ACHN (cell line): ENCODE measurements at regions not wholly inside any gene's neighbourhood (a gene's known extent, or its start where the extent isn't known, plus 50 kb on each side); places are given as distances from the start of the nearest gene placed in this dataset.

Source experiments
- DNase-seq: peaks from one replicate; pipeline ENCODE4 v3.0.0-alpha.2; 2015
- in situ Hi-C: cut with HindIII; loops from 2 replicates; pipeline ENCODE4 v1.10.0; 2017; ENCODE audit warnings: low sequenced_read_pairs, low pct_ligation_motif_present, low pct_unique_long_range_greater_than_20kb

DNA sequence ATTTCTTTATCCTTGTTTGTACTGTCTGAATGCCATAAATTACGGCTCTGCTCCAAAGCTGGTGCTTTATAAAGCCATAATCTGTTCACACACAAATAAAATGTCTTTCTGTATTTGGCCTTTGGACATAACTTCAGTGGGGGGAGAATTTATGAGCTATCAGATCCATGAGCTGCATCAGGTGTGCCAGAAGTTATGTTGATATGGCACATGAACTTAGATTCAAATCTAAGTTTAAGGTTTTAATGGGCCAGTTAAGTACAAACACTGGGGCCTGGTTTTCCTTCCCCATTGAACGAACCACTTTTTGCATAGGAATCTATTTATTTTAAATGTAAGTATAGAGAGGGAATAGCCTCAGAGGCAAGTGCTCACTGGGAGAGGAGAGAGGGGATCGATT lies 239.9 kb downstream of the NFKBIZ start:
- DNase-seq = peak; percentile 35
- in situ Hi-C loops = loop anchor here (25.0 kb wide), 1 partner anchor 227 kb away; no protein-coding TSS in a partner anchor

- in situ Hi-C loops = loop anchor here (25.0 kb wide), 1 partner anchor 228 kb away; no protein-coding TSS in a partner anchor
- DNase-seq = peak; percentile 94
Measured at GRCh38 chr3:102089904-102090720, 240.8 kb downstream of the NFKBIZ start.

DNA sequence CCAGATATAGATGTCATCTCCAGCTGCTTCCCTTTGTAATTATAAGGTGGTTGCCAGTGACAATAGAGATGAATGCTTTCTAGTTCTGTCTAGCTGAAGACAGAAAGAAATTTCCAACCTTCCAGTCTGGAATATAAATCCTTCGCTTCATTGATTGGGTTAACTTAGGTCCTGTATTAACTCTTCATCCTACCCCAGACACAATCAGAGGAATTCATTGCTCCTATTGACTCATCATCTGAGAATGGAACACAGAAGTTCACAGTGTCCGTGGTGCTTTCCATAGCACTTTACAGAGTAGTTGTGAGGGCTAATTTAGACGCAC lies 241.4 kb downstream of the NFKBIZ start:
- in situ Hi-C loops = loop anchor here (25.0 kb wide), 1 partner anchor 228 kb away; no protein-coding TSS in a partner anchor

GRCh38 chr3:102091358-102091757 lies 242.0 kb downstream of the NFKBIZ start:
- peak; percentile 24 for DNase-seq
- in situ Hi-C loops = loop anchor here (25.0 kb wide), 1 partner anchor 229 kb away; no protein-coding TSS in a partner anchor

More for the DNA sequence above, 241.4 kb downstream of the NFKBIZ start:
- peak; percentile 96 for DNase-seq

- in situ Hi-C loops = loop anchor here (25.0 kb wide), 1 partner anchor 231 kb away; no protein-coding TSS in a partner anchor
- DNase-seq = peak; percentile 93
Measured at GRCh38 chr3:102092617-102093466, 243.5 kb downstream of the NFKBIZ start.

- no peak for DNase-seq
- in situ Hi-C loops = loop anchor here (25.0 kb wide), 1 partner anchor 232 kb away; no protein-coding TSS in a partner anchor
Measured at GRCh38 chr3:102094506-102094905, 245.2 kb downstream of the NFKBIZ start.

GRCh38 chr3:102095383-102095782 lies 246.1 kb downstream of the NFKBIZ start:
- DNase-seq = no peak
- in situ Hi-C loops = loop anchor here (25.0 kb wide), 1 partner anchor 233 kb away; no protein-coding TSS in a partner anchor

GRCh38 chr3:102096066-102096465 lies 246.8 kb downstream of the NFKBIZ start:
- no peak for DNase-seq
- in situ Hi-C loops = loop anchor here (25.0 kb wide), 1 partner anchor 234 kb away; no protein-coding TSS in a partner anchor

GRCh38 chr3:102098130-102098885 lies 249.0 kb downstream of the NFKBIZ start:
- in situ Hi-C loops = loop anchor here (25.0 kb wide), 1 partner anchor 236 kb away; no protein-coding TSS in a partner anchor
- DNase-seq = no peak

DNA sequence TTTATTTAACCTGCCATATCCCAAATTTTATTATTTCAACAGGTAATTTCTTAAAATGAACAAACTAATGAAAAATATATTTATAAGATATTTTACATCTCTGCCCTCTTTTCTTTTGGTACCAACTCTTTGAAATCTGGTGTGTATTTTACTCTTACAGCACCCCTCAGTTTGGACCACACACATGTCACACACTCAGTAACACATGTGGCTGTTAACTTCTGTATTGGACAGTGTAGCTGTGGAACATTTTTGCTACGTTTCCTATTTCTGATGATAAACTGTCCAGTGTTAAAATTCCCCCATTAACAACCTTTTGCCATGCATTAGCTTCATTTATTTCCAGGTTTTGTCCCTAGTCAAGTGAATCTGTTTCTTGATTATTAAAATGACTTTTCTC lies 250.6 kb downstream of the NFKBIZ start:
- in situ Hi-C loops = loop anchor here (25.0 kb wide), 1 partner anchor 238 kb away; no protein-coding TSS in a partner anchor
- DNase-seq = no peak

GRCh38 chr3:102102394-102102793 lies 253.1 kb downstream of the NFKBIZ start:
- peak; percentile 39 for DNase-seq
- in situ Hi-C loops = no loop called here

GRCh38 chr3:102104033-102104432 lies 254.7 kb downstream of the NFKBIZ start:
- DNase-seq = no peak
- in situ Hi-C loops = no loop called here

DNA sequence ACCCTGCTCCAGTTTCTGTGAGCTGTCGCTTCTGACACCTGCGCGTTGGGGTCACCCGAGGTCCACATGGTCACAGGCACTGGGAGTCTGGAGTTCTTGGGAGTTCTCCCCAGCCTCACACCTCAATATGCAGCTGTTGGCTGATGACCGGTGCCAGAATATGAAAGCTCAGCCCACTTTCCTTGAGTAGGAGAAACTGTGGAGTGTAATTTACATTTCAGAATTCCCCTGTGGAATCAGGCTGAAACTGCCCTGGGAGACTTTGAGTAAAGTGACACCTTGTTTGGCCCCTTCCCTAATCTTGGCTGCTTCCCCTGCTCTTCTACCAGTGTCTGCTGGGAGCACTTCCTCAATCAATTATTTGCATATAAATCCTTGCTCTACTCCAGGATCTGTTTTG lies 255.9 kb downstream of the NFKBIZ start:
- in situ Hi-C loops = no loop called here
- no peak for DNase-seq

- no peak for DNase-seq
- in situ Hi-C loops = no loop called here
Measured at GRCh38 chr3:102106416-102107097, 257.2 kb downstream of the NFKBIZ start.

DNA sequence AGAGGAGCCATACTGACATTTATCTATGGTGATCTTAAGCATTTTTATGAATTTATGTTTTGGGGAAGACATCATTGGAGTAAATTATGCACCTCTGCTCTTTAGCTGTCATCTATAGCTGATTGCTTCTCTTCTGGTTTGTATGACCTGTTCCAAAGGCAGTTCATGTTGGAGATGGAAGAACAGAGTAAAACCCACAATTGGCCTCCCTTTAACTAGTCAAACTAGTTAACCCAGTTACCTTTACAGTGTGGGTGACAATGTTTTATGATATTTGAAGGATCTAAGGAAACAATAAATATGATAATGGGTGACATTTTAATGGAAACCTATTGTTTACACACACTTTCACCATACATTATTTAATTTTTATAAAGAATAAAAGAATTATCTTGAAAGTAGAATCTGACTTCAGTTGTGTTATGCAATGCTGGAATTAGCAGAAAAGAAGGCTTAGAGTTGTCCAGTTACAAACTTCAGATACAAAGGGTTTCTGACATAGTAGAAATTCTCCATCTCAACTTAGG lies 263.5 kb downstream of the NFKBIZ start:
- in situ Hi-C loops = no loop called here
- DNase-seq = peak; percentile 34

DNA sequence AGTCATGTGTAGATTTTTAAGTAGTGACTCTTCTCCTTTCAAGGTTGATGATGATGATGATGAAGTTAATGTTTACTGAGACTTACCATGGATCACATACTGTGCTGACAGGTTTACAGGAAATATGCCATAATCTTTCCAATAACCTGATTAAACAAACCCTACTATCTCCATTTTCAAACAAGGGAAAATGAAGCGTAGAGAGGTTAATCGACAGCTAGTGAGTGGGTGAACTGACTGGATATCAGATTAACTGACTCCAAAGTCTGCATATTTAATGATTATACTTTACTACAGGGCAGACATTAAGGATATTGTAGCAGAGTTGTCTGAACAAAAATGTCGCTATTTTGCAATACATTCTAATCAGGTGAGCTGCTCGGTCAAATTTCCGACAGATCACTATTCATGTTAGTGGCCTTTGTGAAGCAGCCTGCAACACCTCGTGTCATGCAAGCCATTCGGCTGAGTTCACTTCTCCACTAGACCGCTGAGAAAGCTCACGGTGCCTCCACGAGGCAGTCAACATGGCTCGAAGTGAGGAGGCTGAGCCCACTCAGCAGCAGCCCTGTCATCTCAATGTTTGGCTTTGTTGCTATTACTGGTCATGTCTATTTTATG lies 264.2 kb downstream of the NFKBIZ start:
- peak; percentile 96 for DNase-seq

GRCh38 chr3:102114264-102114979 lies 265.1 kb downstream of the NFKBIZ start:
- DNase-seq = no peak
- in situ Hi-C loops = no loop called here

More for the DNA sequence above, 264.2 kb downstream of the NFKBIZ start:
- in situ Hi-C loops = no loop called here
